Fibroblast of lung (primary cell): ENCODE measurements at regions not wholly inside any gene's neighbourhood (a gene's known extent, or its start where the extent isn't known, plus 50 kb on each side); places are given as distances from the start of the nearest gene placed in this dataset.

ENCODE experiments used
- EZH2 ChIP-seq: IDR thresholded peaks from 2 replicates; pipeline ENCODE4 v1.5.1; 2012; ENCODE audit warnings: low read length, control low read depth, mild to moderate bottlenecking; ENCODE audit errors: missing control alignments
- TF ChIP-seq, protein P1 (sequence below), 2 donors: IDR thresholded peaks in 1 of 2; conservative IDR thresholded peaks in 1 of 2; 1 replicate in 1 of 2; 2 replicates in 1 of 2; pipeline ENCODE4 v1.5.1; 2011 to 2012; ENCODE audit warnings: low read length in 2 of 2, control low read depth in 1 of 2, inconsistent platforms in 1 of 2, low read depth in 1 of 2, mild to moderate bottlenecking in 1 of 2

DNA sequence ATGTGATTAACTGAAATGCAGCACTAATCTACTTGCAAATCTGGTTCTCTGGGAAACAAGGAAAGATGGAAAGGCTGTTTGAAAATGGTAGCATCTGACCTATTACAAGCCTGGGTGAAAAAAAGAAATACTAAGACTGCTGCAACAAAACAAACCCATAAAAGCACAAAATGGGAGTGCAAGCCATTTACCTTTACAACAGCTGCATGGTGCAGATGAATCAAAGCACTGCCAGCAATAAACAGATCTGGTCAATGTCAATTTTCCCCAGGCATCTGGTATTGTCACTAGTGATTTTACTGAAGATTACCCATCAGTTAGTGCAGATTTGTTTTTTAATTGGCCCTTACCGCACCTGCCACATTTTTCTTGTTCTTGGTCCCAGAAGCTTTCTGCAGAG is 1341.7 kb downstream of the PLA2G4A start:
- TF ChIP-seq, protein P1, sequence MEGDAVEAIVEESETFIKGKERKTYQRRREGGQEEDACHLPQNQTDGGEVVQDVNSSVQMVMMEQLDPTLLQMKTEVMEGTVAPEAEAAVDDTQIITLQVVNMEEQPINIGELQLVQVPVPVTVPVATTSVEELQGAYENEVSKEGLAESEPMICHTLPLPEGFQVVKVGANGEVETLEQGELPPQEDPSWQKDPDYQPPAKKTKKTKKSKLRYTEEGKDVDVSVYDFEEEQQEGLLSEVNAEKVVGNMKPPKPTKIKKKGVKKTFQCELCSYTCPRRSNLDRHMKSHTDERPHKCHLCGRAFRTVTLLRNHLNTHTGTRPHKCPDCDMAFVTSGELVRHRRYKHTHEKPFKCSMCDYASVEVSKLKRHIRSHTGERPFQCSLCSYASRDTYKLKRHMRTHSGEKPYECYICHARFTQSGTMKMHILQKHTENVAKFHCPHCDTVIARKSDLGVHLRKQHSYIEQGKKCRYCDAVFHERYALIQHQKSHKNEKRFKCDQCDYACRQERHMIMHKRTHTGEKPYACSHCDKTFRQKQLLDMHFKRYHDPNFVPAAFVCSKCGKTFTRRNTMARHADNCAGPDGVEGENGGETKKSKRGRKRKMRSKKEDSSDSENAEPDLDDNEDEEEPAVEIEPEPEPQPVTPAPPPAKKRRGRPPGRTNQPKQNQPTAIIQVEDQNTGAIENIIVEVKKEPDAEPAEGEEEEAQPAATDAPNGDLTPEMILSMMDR (conservative IDR thresholded peaks at IDR 0.05 in 1 of 2, IDR thresholded peaks at IDR 0.05 in 1 of 2; ENCODE audit: low read depth in 1 of 2, low read length in 2 of 2): no peak
- no peak for TF ChIP-seq EZH2
